ENCODE measurements at regions not wholly inside any gene's neighbourhood (a gene's known extent, or its start where the extent isn't known, plus 50 kb on each side); places are given as distances from the start of the nearest gene placed in this dataset.

DNA sequence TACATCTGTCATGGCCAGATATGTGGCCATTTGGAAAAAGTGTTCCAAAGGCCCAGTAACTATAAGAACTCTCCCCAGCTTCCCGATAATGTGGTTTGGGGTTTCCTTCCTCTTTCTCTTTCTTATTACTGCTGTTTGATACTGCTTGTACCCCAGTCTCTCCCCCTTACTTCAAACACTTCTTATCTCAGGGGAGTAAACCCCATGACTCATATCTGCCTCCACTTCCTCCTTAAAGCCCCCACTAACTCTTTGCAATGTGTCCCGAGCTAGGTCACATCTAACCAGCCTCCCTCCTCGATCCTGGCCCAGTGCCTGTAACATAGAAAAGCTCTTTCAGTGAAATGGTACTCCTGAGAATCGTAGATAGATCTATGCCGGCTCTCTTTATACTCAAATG lies 82.4 kb upstream of the STARD13 start:
- Histone ChIP-seq H3K27ac (peak overlapping the region; percentile 58), H3K9ac (no peak overlapping the region), H3K27me3 (ENCODE audit: control insufficient read depth, insufficient read depth, low read length) (no peaks in the 10 kb centered on the region), H3K9me3 (ENCODE audit: control insufficient read depth, low read length) (no peaks in the 10 kb centered on the region), H3K4me1 (peaks cover 26% of the 10 kb centered on the region), H3K36me3 (ENCODE audit: control insufficient read depth, insufficient read depth, low read length) (no peaks in the 10 kb centered on the region), H3K4me2 (ENCODE audit: low read length) (peak overlapping the region; percentile 7), H3K4me3 (ENCODE audit: low read depth, low read length) (no peak overlapping the region), H3K79me2 (no peaks in the 10 kb centered on the region), H2AFZ (peak overlapping the region; percentile 75)
- TF ChIP-seq, protein P1, sequence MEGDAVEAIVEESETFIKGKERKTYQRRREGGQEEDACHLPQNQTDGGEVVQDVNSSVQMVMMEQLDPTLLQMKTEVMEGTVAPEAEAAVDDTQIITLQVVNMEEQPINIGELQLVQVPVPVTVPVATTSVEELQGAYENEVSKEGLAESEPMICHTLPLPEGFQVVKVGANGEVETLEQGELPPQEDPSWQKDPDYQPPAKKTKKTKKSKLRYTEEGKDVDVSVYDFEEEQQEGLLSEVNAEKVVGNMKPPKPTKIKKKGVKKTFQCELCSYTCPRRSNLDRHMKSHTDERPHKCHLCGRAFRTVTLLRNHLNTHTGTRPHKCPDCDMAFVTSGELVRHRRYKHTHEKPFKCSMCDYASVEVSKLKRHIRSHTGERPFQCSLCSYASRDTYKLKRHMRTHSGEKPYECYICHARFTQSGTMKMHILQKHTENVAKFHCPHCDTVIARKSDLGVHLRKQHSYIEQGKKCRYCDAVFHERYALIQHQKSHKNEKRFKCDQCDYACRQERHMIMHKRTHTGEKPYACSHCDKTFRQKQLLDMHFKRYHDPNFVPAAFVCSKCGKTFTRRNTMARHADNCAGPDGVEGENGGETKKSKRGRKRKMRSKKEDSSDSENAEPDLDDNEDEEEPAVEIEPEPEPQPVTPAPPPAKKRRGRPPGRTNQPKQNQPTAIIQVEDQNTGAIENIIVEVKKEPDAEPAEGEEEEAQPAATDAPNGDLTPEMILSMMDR (IDR thresholded peaks at IDR 0.05): no peak

DNA sequence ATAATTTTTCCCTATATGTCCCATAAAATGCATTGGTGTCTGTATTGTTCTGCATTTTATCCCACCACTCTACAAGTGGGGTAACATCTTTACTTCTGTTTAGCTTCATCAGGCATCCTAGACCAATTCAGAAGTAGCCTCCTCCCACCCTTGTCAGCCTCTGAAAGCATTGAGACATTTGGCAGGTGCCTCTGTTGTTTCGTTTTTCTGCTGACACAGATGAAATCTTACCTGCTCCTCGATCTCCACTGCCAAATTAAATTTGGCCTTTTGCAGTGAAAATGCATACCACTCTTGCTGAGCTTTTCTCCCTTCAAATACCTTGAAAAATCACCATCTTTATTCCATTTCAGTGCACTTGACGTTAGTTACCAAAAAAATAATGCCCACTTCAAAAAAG lies 83.5 kb upstream of the STARD13 start:
- Histone ChIP-seq H3K4me2 (ENCODE audit: low read length) (peak overlapping the region; percentile 43), H2AFZ (peak overlapping the region; percentile 13), H3K9me3 (ENCODE audit: control insufficient read depth, low read length) (no peaks in the 10 kb centered on the region), H3K4me1 (peaks cover 26% of the 10 kb centered on the region), H3K79me2 (no peaks in the 10 kb centered on the region), H3K36me3 (ENCODE audit: control insufficient read depth, insufficient read depth, low read length) (no peaks in the 10 kb centered on the region), H3K27ac (peak overlapping the region; percentile 58), H3K9ac (no peak overlapping the region), H3K4me3 (ENCODE audit: low read depth, low read length) (no peak overlapping the region), H3K27me3 (ENCODE audit: control insufficient read depth, insufficient read depth, low read length) (no peaks in the 10 kb centered on the region)
- TF ChIP-seq, protein P1 (IDR thresholded peaks at IDR 0.05): no peak

DNA sequence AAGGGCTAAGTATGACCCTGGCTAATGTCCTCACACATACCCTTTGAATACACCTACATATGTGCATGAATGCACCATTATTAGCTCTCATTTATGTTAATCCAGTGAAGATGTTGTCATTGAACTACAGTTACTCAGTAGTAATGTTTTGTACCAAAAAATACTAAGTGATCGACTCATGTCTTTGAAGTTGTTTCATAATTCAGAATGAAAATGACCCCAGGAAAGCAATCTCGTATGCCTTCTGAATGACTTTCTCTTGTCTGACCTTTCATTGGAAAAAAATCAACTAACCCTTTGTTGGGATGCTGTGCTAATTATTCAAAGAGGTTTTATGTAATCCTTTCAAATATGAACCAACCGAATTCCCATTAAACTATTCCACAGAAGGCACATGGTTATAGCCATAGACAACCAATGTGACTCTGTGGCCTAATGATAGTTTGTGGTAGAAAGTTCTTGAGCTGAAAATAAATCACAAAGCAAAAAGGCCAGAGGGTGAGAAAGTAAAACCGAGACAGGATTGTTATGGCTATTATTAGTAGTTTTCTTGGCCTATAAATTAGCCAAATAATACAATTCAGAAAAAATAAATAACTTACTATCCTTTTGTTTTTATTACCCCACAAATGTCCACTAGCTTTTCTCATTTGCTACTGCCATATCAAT lies 86.8 kb upstream of the STARD13 start:
- Histone ChIP-seq H3K4me2 (ENCODE audit: low read length) (no peak overlapping the region), H3K4me1 (peaks cover 10% of the 10 kb centered on the region), H2AFZ (no peak overlapping the region), H3K27me3 (ENCODE audit: control insufficient read depth, insufficient read depth, low read length) (no peaks in the 10 kb centered on the region), H3K36me3 (ENCODE audit: control insufficient read depth, insufficient read depth, low read length) (no peaks in the 10 kb centered on the region), H3K9me3 (ENCODE audit: control insufficient read depth, low read length) (no peaks in the 10 kb centered on the region), H3K4me3 (ENCODE audit: low read depth, low read length) (no peak overlapping the region), H3K27ac (no peak overlapping the region), H3K9ac (no peak overlapping the region), H3K79me2 (no peaks in the 10 kb centered on the region)
- TF ChIP-seq, protein P1 (IDR thresholded peaks at IDR 0.05): no peak

DNA sequence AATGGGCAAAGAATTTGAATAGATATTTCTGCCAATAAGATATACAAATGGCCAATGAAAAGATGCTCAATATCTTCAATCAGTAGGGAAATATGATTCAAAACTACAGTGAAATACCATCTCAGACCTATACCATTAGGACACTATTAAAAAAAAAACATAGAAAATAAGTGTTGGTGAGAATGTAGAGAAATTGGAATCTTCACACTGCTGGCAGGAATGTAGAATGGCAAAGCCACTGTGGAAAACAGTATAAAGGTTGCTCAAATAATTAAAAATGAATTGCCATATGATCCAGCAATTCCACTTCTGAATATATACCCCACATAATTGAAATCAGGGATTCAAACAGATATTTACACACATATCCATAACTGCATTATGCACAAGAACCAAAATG lies 88.1 kb upstream of the STARD13 start:
- Histone ChIP-seq H3K27me3 (ENCODE audit: control insufficient read depth, insufficient read depth, low read length) (no peaks in the 10 kb centered on the region), H3K27ac (no peak overlapping the region), H3K79me2 (no peaks in the 10 kb centered on the region), H3K4me1 (peaks cover 3% of the 10 kb centered on the region), H3K36me3 (ENCODE audit: control insufficient read depth, insufficient read depth, low read length) (no peaks in the 10 kb centered on the region), H2AFZ (no peak overlapping the region), H3K4me2 (ENCODE audit: low read length) (no peak overlapping the region), H3K4me3 (ENCODE audit: low read depth, low read length) (no peak overlapping the region), H3K9me3 (ENCODE audit: control insufficient read depth, low read length) (no peaks in the 10 kb centered on the region), H3K9ac (no peak overlapping the region)
- TF ChIP-seq, protein P1 (IDR thresholded peaks at IDR 0.05): no peak

DNA sequence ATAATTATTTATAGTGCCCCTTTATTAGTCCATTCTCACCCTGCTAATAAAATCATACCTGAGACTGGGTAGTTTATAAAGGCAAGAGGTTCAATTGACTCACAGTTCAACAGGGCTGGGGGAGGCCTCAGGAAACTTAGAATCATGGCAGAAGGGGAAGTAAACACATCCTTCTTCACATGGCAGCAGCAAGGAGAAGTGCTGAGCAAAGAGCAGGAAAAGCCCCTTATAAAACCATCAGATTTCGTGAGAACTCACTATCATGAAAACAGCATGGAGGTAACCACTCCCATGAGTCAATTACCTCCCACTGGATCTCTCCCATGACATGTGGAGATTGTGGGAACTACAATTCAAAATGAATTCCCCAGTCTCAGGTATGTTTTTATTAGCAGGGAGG lies 89.9 kb upstream of the STARD13 start:
- Histone ChIP-seq H3K36me3 (ENCODE audit: control insufficient read depth, insufficient read depth, low read length) (no peaks in the 10 kb centered on the region), H3K27ac (no peak overlapping the region), H3K4me1 (no peaks in the 10 kb centered on the region), H3K4me3 (ENCODE audit: low read depth, low read length) (no peak overlapping the region), H3K4me2 (ENCODE audit: low read length) (no peak overlapping the region), H3K9ac (no peak overlapping the region), H3K27me3 (ENCODE audit: control insufficient read depth, insufficient read depth, low read length) (no peaks in the 10 kb centered on the region), H3K9me3 (ENCODE audit: control insufficient read depth, low read length) (no peaks in the 10 kb centered on the region), H2AFZ (no peak overlapping the region), H3K79me2 (no peaks in the 10 kb centered on the region)
- TF ChIP-seq, protein P1 (IDR thresholded peaks at IDR 0.05): no peak

Measured in parathyroid adenoma (tissue), 2 donors.